GM23338 (cell line): ENCODE measurements at regions not wholly inside any gene's neighbourhood (a gene's known extent, or its start where the extent isn't known, plus 50 kb on each side); places are given as distances from the start of the nearest gene placed in this dataset.

Experiments
- ATAC-seq: fragments of 200-7000 bp; cut with Tn5 transposase; 3 replicates; pipeline ENCODE4 v1.9.1; 2020
- DNase-seq: peaks from one replicate; pipeline ENCODE4 v3.0.0-alpha.2; 2015; ENCODE audit warnings: low spot score
- H2AFZ ChIP-seq: fragments of 200-600 bp; sonication (generic); 2 replicates; pipeline ENCODE4 v1.8.0; 2016; ENCODE audit warnings: antibody characterized with exemption, mild to moderate bottlenecking, moderate library complexity
- H3F3A ChIP-seq: fragments of 200-600 bp; sonication (generic); replicated peaks from 2 replicates; pipeline ENCODE4 v1.8.0; 2017; ENCODE audit warnings: antibody characterized with exemption, mixed run types, low read depth
- H3K27ac ChIP-seq: fragments of 200-600 bp; sonication (generic); 2 replicates; pipeline ENCODE4 v1.6.1; 2016; ENCODE audit warnings: low read depth
- H3K27me3 ChIP-seq: fragments of 200-600 bp; sonication (generic); 2 replicates; pipeline ENCODE4 v1.8.0; 2016; ENCODE audit warnings: mild to moderate bottlenecking, mixed run types, moderate library complexity; ENCODE audit not compliant: insufficient read depth
- H3K36me3 ChIP-seq: fragments of 200-600 bp; sonication (generic); 2 replicates; pipeline ENCODE4 v1.8.0; 2016; ENCODE audit warnings: mild to moderate bottlenecking; ENCODE audit not compliant: insufficient read depth
- H3K4me1 ChIP-seq: fragments of 200-600 bp; sonication (generic); 2 replicates; pipeline ENCODE4 v1.8.0; 2016; ENCODE audit warnings: mild to moderate bottlenecking, moderate library complexity; ENCODE audit not compliant: insufficient read depth
- H3K4me2 ChIP-seq: fragments of 200-600 bp; sonication (generic); 2 replicates; pipeline ENCODE4 v1.7.1; 2017; ENCODE audit warnings: mixed run types
- H3K4me3 ChIP-seq: fragments of 200-600 bp; sonication (generic); 2 replicates; pipeline ENCODE4 v1.6.1; 2016; ENCODE audit warnings: mixed run types
- H3K79me2 ChIP-seq: fragments of 200-600 bp; sonication (generic); replicated peaks from 2 replicates; pipeline ENCODE4 v1.8.0; 2017; ENCODE audit warnings: mild to moderate bottlenecking; ENCODE audit not compliant: insufficient read depth
- H3K9me2 ChIP-seq: fragments of 200-600 bp; sonication (generic); 2 replicates; pipeline ENCODE4 v1.8.0; 2017; ENCODE audit not compliant: insufficient read depth
- H4K20me1 ChIP-seq: fragments of 200-600 bp; sonication (generic); replicated peaks from 2 replicates; pipeline ENCODE4 v1.8.0; 2017; ENCODE audit warnings: mild to moderate bottlenecking; ENCODE audit not compliant: insufficient read depth
- H3K27ac Mint-ChIP-seq: 2 replicates; pipeline ENCODE4 v1.8.0; 2020; ENCODE audit warnings: inconsistent platforms, mild to moderate bottlenecking, moderate library complexity, mixed read lengths
- H3K27me3 Mint-ChIP-seq: 3 replicates; pipeline ENCODE4 v1.8.0; 2022; ENCODE audit warnings: low read depth, mild to moderate bottlenecking, moderate library complexity, mixed read lengths, inconsistent platforms; ENCODE audit not compliant: insufficient read depth, poor library complexity
- H3K36me3 Mint-ChIP-seq: 3 replicates; pipeline ENCODE4 v1.8.0; 2021; ENCODE audit warnings: low read depth, mild to moderate bottlenecking, inconsistent platforms, moderate library complexity, mixed read lengths
- H3K4me1 Mint-ChIP-seq: 3 replicates; pipeline ENCODE4 v1.8.0; 2020; ENCODE audit warnings: mild to moderate bottlenecking, inconsistent platforms, mixed read lengths
- H3K4me3 Mint-ChIP-seq: 3 replicates; pipeline ENCODE4 v1.8.0; 2021; ENCODE audit warnings: moderate library complexity, mild to moderate bottlenecking, inconsistent platforms, mixed read lengths
- H3K9me3 Mint-ChIP-seq: 3 replicates; pipeline ENCODE4 v1.8.0; 2020; ENCODE audit warnings: moderate library complexity, mild to moderate bottlenecking, inconsistent platforms, mixed read lengths
- CREB1 ChIP-seq: fragments of 250-450 bp; sonication (Bioruptor Pico); IDR thresholded peaks from 2 replicates; pipeline ENCODE4 v1.5.0; 2020; ENCODE audit warnings: low read depth, mild to moderate bottlenecking, moderate library complexity
- CTCF ChIP-seq, 2 experiments: fragments of 200-600 bp in 1 of 2; sonication (generic) in 1 of 2; conservative IDR thresholded peaks; 2 replicates each; pipeline versions ENCODE4 v1.5.1 to v1.6.1; 2016 to 2017; ENCODE audit warnings: antibody characterized with exemption in 2 of 2, low read depth in 2 of 2, mild to moderate bottlenecking in 2 of 2, moderate library complexity in 1 of 2
- EZH2 ChIP-seq: fragments of 200-600 bp; sonication (generic); IDR thresholded peaks from one replicate; pipeline ENCODE4 v1.8.0; 2017; ENCODE audit warnings: antibody characterized with exemption, mild to moderate bottlenecking, low read depth; ENCODE audit not compliant: unreplicated experiment
- EZH2phosphoT487 ChIP-seq: fragments of 200-600 bp; sonication (generic); IDR thresholded peaks from one replicate; pipeline ENCODE4 v1.8.1; 2018; ENCODE audit warnings: antibody characterized with exemption; ENCODE audit not compliant: unreplicated experiment
- NANOG ChIP-seq: IDR thresholded peaks from 2 replicates; pipeline ENCODE4 v1.6.1; 2016; ENCODE audit warnings: antibody characterized with exemption, borderline replicate concordance
- POLR2AphosphoS5 ChIP-seq: IDR thresholded peaks from 2 replicates; pipeline ENCODE4 v1.6.1; 2016; ENCODE audit warnings: antibody characterized with exemption, low read depth
- STAT1 ChIP-seq: IDR thresholded peaks from one replicate; pipeline ENCODE4 v1.6.1; 2016; ENCODE audit warnings: antibody characterized with exemption; ENCODE audit not compliant: unreplicated experiment
- ZNF114 ChIP-seq: fragments of 250-450 bp; sonication (Bioruptor Pico); IDR thresholded peaks from 2 replicates; pipeline ENCODE4 v1.5.0; 2020; ENCODE audit warnings: mild to moderate bottlenecking, moderate library complexity
- ZNF462 ChIP-seq: fragments of 250-450 bp; sonication (Bioruptor Pico); IDR thresholded peaks from 2 replicates; pipeline ENCODE4 v1.5.0; 2020; ENCODE audit warnings: mild to moderate bottlenecking, moderate library complexity
- TF ChIP-seq, protein P1 (sequence below): IDR thresholded peaks from 2 replicates; pipeline ENCODE4 v1.6.1; 2016; ENCODE audit warnings: antibody characterized with exemption

GRCh38 chr13:53281677-53282076, 253.1 kb downstream of the OLFM4 start (continued):
- TF ChIP-seq STAT1: no peak
- no peak for TF ChIP-seq CTCF (conservative IDR thresholded peaks at IDR 0.05; ENCODE audit: low read depth in 2 of 2)

DNA sequence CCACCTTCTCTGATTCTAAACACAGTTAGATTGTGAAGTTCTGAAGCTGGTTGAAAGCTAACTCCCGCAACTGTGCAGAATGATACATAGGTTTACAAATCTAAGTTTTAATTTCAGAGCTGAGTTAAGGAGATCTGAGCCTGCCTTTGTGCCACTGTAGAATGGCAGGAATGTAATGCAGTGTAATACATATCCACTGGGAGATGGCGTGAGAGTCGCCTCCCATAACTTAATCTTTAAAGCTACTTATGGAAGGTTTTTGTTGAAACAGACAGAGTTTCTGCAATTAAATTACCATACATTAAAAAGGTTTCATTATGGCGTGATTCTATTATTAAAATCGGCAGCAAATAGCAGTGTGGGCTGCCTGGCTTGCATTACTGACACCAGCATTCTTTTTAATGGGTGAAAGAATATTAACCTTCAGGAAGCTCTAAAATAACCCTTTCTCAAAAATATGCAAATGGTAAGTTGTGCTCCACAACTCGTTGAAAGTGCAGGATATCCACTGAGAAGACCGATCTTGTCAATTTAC, 257.4 kb downstream of the OLFM4 start:
- H3F3A ChIP-seq: no peaks in the 10 kb centered on the region
- no peaks in the 10 kb centered on the region for H3K9me2 ChIP-seq
- H3K36me3 ChIP-seq: no peaks in the 10 kb centered on the region
- H3K79me2 ChIP-seq: no peaks in the 10 kb centered on the region
- H3K27ac ChIP-seq: no peak overlapping the region
- no peak overlapping the region for H2AFZ ChIP-seq
- no peak overlapping the region for H3K4me3 Mint-ChIP-seq
- DNase-seq (no peak), ATAC-seq (no peak)
- H3K4me2 ChIP-seq: no peak overlapping the region
- no peaks in the 10 kb centered on the region for H3K9me3 Mint-ChIP-seq
- no peaks in the 10 kb centered on the region for H3K36me3 Mint-ChIP-seq
- H3K27ac Mint-ChIP-seq: no peak overlapping the region
- H3K4me3 ChIP-seq: no peak overlapping the region
- no peaks in the 10 kb centered on the region for H3K4me1 ChIP-seq
- no peaks in the 10 kb centered on the region; the same call in 1 of the 2 replicates for H4K20me1 ChIP-seq
- H3K27me3 Mint-ChIP-seq: peaks cover 11% of the 10 kb centered on the region
- H3K27me3 ChIP-seq: peaks cover 57% of the 10 kb centered on the region
- H3K4me1 Mint-ChIP-seq: no peaks in the 10 kb centered on the region
- TF ChIP-seq NANOG (no peak), ZNF462 (CRISPR knock-in tag) (no peak), EZH2phosphoT487 (no peak), ZNF114 (CRISPR knock-in tag) (no peak), STAT1 (no peak), POLR2AphosphoS5 (no peak), CTCF (conservative IDR thresholded peaks at IDR 0.05; ENCODE audit: low read depth in 2 of 2) (no peak), EZH2 (no peak), CREB1 (no peak)
- TF ChIP-seq, protein P1, sequence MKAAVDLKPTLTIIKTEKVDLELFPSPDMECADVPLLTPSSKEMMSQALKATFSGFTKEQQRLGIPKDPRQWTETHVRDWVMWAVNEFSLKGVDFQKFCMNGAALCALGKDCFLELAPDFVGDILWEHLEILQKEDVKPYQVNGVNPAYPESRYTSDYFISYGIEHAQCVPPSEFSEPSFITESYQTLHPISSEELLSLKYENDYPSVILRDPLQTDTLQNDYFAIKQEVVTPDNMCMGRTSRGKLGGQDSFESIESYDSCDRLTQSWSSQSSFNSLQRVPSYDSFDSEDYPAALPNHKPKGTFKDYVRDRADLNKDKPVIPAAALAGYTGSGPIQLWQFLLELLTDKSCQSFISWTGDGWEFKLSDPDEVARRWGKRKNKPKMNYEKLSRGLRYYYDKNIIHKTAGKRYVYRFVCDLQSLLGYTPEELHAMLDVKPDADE: no peak
